ENCODE measurements at regions not wholly inside any gene's neighbourhood (a gene's known extent, or its start where the extent isn't known, plus 50 kb on each side); places are given as distances from the start of the nearest gene placed in this dataset.
A peak's percentile ranks its signal among the peaks of the same experiment; 100 is the strongest.

- Histone ChIP-seq H3K27me3 (ENCODE audit: insufficient read depth) (no peaks in the 10 kb centered on the region), H3K36me3 (ENCODE audit: insufficient read depth) (no peaks in the 10 kb centered on the region), H3F3A (replicated peaks; ENCODE audit: low read depth) (no peaks in the 10 kb centered on the region), H3K4me2 (no peak overlapping the region), H3K4me1 (ENCODE audit: insufficient read depth) (peaks cover 15% of the 10 kb centered on the region), H3K27ac (ENCODE audit: low read depth) (no peak overlapping the region), H3K4me3 (no peak overlapping the region), H4K20me1 (replicated peaks; ENCODE audit: insufficient read depth) (no peaks in the 10 kb centered on the region), H3K79me2 (replicated peaks; ENCODE audit: insufficient read depth) (no peaks in the 10 kb centered on the region), H2AFZ (no peak overlapping the region), H3K9me2 (ENCODE audit: insufficient read depth) (no peaks in the 10 kb centered on the region)
- no peak for TF ChIP-seq EZH2phosphoT487 (IDR thresholded peaks at IDR 0.05; ENCODE audit: unreplicated experiment)
- no peak for TF ChIP-seq STAT1 (IDR thresholded peaks at IDR 0.05; ENCODE audit: unreplicated experiment)
- TF ChIP-seq, protein P1, sequence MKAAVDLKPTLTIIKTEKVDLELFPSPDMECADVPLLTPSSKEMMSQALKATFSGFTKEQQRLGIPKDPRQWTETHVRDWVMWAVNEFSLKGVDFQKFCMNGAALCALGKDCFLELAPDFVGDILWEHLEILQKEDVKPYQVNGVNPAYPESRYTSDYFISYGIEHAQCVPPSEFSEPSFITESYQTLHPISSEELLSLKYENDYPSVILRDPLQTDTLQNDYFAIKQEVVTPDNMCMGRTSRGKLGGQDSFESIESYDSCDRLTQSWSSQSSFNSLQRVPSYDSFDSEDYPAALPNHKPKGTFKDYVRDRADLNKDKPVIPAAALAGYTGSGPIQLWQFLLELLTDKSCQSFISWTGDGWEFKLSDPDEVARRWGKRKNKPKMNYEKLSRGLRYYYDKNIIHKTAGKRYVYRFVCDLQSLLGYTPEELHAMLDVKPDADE (IDR thresholded peaks at IDR 0.05) = no peak
- no peak for TF ChIP-seq ZNF114 (CRISPR knock-in tag; IDR thresholded peaks at IDR 0.05)
- TF ChIP-seq POLR2AphosphoS5 (IDR thresholded peaks at IDR 0.05; ENCODE audit: low read depth) = no peak
- no peak for TF ChIP-seq NANOG (IDR thresholded peaks at IDR 0.05; ENCODE audit: borderline replicate concordance)
- no peak for TF ChIP-seq CREB1 (CRISPR knock-in tag; IDR thresholded peaks at IDR 0.05; ENCODE audit: low read depth)
- TF ChIP-seq EZH2 (IDR thresholded peaks at IDR 0.05; ENCODE audit: low read depth, unreplicated experiment) = no peak
- TF ChIP-seq JUNB (IDR thresholded peaks at IDR 0.05; ENCODE audit: unreplicated experiment) = no peak
- TF ChIP-seq CTCF (conservative IDR thresholded peaks at IDR 0.05; ENCODE audit: low read depth in 2 of 2) = no peak
- no peak for TF ChIP-seq ZNF462 (CRISPR knock-in tag; IDR thresholded peaks at IDR 0.05)
- TF ChIP-seq REST (IDR thresholded peaks at IDR 0.05; ENCODE audit: unreplicated experiment) = no peak
- TF ChIP-seq ZNF331 (CRISPR knock-in tag; IDR thresholded peaks at IDR 0.05; ENCODE audit: low read depth) = no peak
- Mint-ChIP-seq H3K27me3 (ENCODE audit: insufficient read depth, low read depth, poor library complexity) (peaks cover 10% of the 10 kb centered on the region), H3K9me3 (peaks cover 23% of the 10 kb centered on the region), H3K4me3 (no peak overlapping the region), H3K27ac (no peak overlapping the region), H3K36me3 (ENCODE audit: low read depth) (peaks cover 25% of the 10 kb centered on the region), H3K4me1 (peaks cover 14% of the 10 kb centered on the region)
- ATAC-seq (no peak), DNase-seq (ENCODE audit: low spot score) (peak; percentile 25)
Measured at GRCh38 chr15:94840794-94841783, 609.7 kb downstream of the MCTP2 start.
